ENCODE measurements at regions not wholly inside any gene's neighbourhood (a gene's known extent, or its start where the extent isn't known, plus 50 kb on each side); places are given as distances from the start of the nearest gene placed in this dataset.

GRCh38 chr20:12815231-12815768, 193.5 kb upstream of the SPTLC3 start:
- Mint-ChIP-seq H3K27me3 (no peaks in the 10 kb centered on the region), H3K4me1 (no peaks in the 10 kb centered on the region), H3K36me3 (ENCODE audit: low read depth) (no peaks in the 10 kb centered on the region), H3K27ac (no peak overlapping the region), H3K4me3 (no peak overlapping the region)
- no peaks in the 10 kb centered on the region for H3K9me3 ChIP-seq (ENCODE audit: control insufficient read depth, low read length, poor library complexity, severe bottlenecking)
- DNase-seq (no peak), ATAC-seq (no peak)

- H3K4me1 Mint-ChIP-seq, result no peaks in the 10 kb centered on the region
- H3K4me3 Mint-ChIP-seq, result no peak overlapping the region
- no peaks in the 10 kb centered on the region for H3K36me3 Mint-ChIP-seq (ENCODE audit: low read depth)
- H3K9me3 ChIP-seq (ENCODE audit: control insufficient read depth, low read length, poor library complexity, severe bottlenecking), result no peaks in the 10 kb centered on the region
- no peak overlapping the region for H3K27ac Mint-ChIP-seq
- DNase-seq (no peak), ATAC-seq (no peak)
- no peaks in the 10 kb centered on the region for H3K27me3 Mint-ChIP-seq
These were observed 192.9 kb upstream of the SPTLC3 start for GRCh38 chr20:12815778-12816408.

GRCh38 chr20:12821249-12821648, 187.5 kb upstream of the SPTLC3 start:
- H3K36me3 Mint-ChIP-seq (ENCODE audit: low read depth), result no peaks in the 10 kb centered on the region
- H3K4me3 Mint-ChIP-seq, result no peak overlapping the region
- no peaks in the 10 kb centered on the region for H3K27me3 Mint-ChIP-seq
- DNase-seq (no peak), ATAC-seq (no peak)
- H3K27ac Mint-ChIP-seq, result no peak overlapping the region
- H3K4me1 Mint-ChIP-seq, result no peaks in the 10 kb centered on the region
- peaks cover 2% of the 10 kb centered on the region for H3K9me3 ChIP-seq (ENCODE audit: control insufficient read depth, low read length, poor library complexity, severe bottlenecking)

GRCh38 chr20:12823734-12824133, 185.0 kb upstream of the SPTLC3 start:
- Mint-ChIP-seq H3K36me3 (ENCODE audit: low read depth) (no peaks in the 10 kb centered on the region), H3K27ac (no peak overlapping the region), H3K4me1 (no peaks in the 10 kb centered on the region), H3K4me3 (no peak overlapping the region), H3K27me3 (no peaks in the 10 kb centered on the region)
- H3K9me3 ChIP-seq (ENCODE audit: control insufficient read depth, low read length, poor library complexity, severe bottlenecking), result peaks cover 2% of the 10 kb centered on the region
- DNase-seq (no peak), ATAC-seq (no peak)

- Mint-ChIP-seq H3K4me1 (no peaks in the 10 kb centered on the region), H3K27ac (no peak overlapping the region), H3K4me3 (no peak overlapping the region), H3K27me3 (no peaks in the 10 kb centered on the region), H3K36me3 (ENCODE audit: low read depth) (no peaks in the 10 kb centered on the region)
- no peak for ATAC-seq
- no peak for DNase-seq
- peaks cover 2% of the 10 kb centered on the region for H3K9me3 ChIP-seq (ENCODE audit: control insufficient read depth, low read length, poor library complexity, severe bottlenecking)
These were observed 184.2 kb upstream of the SPTLC3 start for GRCh38 chr20:12824328-12825225.

- ATAC-seq (no peak), DNase-seq (no peak)
- Mint-ChIP-seq H3K36me3 (ENCODE audit: low read depth) (no peaks in the 10 kb centered on the region), H3K4me3 (no peak overlapping the region), H3K4me1 (no peaks in the 10 kb centered on the region), H3K27ac (no peak overlapping the region), H3K27me3 (no peaks in the 10 kb centered on the region)
- peaks cover 2% of the 10 kb centered on the region for H3K9me3 ChIP-seq (ENCODE audit: control insufficient read depth, low read length, poor library complexity, severe bottlenecking)
These were observed 183.6 kb upstream of the SPTLC3 start for GRCh38 chr20:12825226-12825595.

- no peak overlapping the region for H3K4me3 Mint-ChIP-seq
- H3K9me3 ChIP-seq (ENCODE audit: control insufficient read depth, low read length, poor library complexity, severe bottlenecking), result peaks cover 2% of the 10 kb centered on the region
- no peaks in the 10 kb centered on the region for H3K4me1 Mint-ChIP-seq
- DNase-seq, result no peak
- no peak for ATAC-seq
- no peak overlapping the region for H3K27ac Mint-ChIP-seq
- no peaks in the 10 kb centered on the region for H3K36me3 Mint-ChIP-seq (ENCODE audit: low read depth)
- no peaks in the 10 kb centered on the region for H3K27me3 Mint-ChIP-seq
These were observed 180.9 kb upstream of the SPTLC3 start for GRCh38 chr20:12827816-12828385.

GRCh38 chr20:12829170-12829569, 179.6 kb upstream of the SPTLC3 start:
- H3K4me1 Mint-ChIP-seq, result no peaks in the 10 kb centered on the region
- no peak overlapping the region for H3K4me3 Mint-ChIP-seq
- H3K36me3 Mint-ChIP-seq (ENCODE audit: low read depth), result no peaks in the 10 kb centered on the region
- H3K9me3 ChIP-seq (ENCODE audit: control insufficient read depth, low read length, poor library complexity, severe bottlenecking), result peaks cover 2% of the 10 kb centered on the region
- no peak for ATAC-seq
- no peak for DNase-seq
- no peak overlapping the region for H3K27ac Mint-ChIP-seq
- H3K27me3 Mint-ChIP-seq, result no peaks in the 10 kb centered on the region

GRCh38 chr20:12833861-12834260, 174.9 kb upstream of the SPTLC3 start:
- Mint-ChIP-seq H3K4me1 (no peaks in the 10 kb centered on the region), H3K27me3 (no peaks in the 10 kb centered on the region), H3K27ac (no peak overlapping the region), H3K4me3 (no peak overlapping the region), H3K36me3 (ENCODE audit: low read depth) (no peaks in the 10 kb centered on the region)
- no peak for ATAC-seq
- no peaks in the 10 kb centered on the region for H3K9me3 ChIP-seq (ENCODE audit: control insufficient read depth, low read length, poor library complexity, severe bottlenecking)
- DNase-seq, result no peak

GRCh38 chr20:12835999-12836398, 172.8 kb upstream of the SPTLC3 start:
- H3K27me3 Mint-ChIP-seq, result no peaks in the 10 kb centered on the region
- no peaks in the 10 kb centered on the region for H3K9me3 ChIP-seq (ENCODE audit: control insufficient read depth, low read length, poor library complexity, severe bottlenecking)
- no peak overlapping the region for H3K27ac Mint-ChIP-seq
- H3K36me3 Mint-ChIP-seq (ENCODE audit: low read depth), result no peaks in the 10 kb centered on the region
- ATAC-seq (no peak), DNase-seq (no peak)
- H3K4me1 Mint-ChIP-seq, result no peaks in the 10 kb centered on the region
- no peak overlapping the region for H3K4me3 Mint-ChIP-seq

- Mint-ChIP-seq H3K4me3 (no peak overlapping the region), H3K27ac (no peak overlapping the region)
These were observed 171.1 kb upstream of the SPTLC3 start for GRCh38 chr20:12837646-12838045.

GRCh38 chr20:12838261-12838866, 170.4 kb upstream of the SPTLC3 start:
- no peak overlapping the region for H3K4me3 Mint-ChIP-seq
- H3K27ac Mint-ChIP-seq, result no peak overlapping the region
- no peak for DNase-seq
- H3K4me1 Mint-ChIP-seq, result no peaks in the 10 kb centered on the region
- H3K27me3 Mint-ChIP-seq, result no peaks in the 10 kb centered on the region
- no peaks in the 10 kb centered on the region for H3K36me3 Mint-ChIP-seq (ENCODE audit: low read depth)
- H3K9me3 ChIP-seq (ENCODE audit: control insufficient read depth, low read length, poor library complexity, severe bottlenecking), result no peaks in the 10 kb centered on the region
- no peak for ATAC-seq

More at GRCh38 chr20:12837646-12838045, 171.1 kb upstream of the SPTLC3 start:
- DNase-seq (no peak), ATAC-seq (no peak)
- H3K4me1 Mint-ChIP-seq, result no peaks in the 10 kb centered on the region
- H3K9me3 ChIP-seq (ENCODE audit: control insufficient read depth, low read length, poor library complexity, severe bottlenecking), result no peaks in the 10 kb centered on the region
- H3K36me3 Mint-ChIP-seq (ENCODE audit: low read depth), result no peaks in the 10 kb centered on the region
- no peaks in the 10 kb centered on the region for H3K27me3 Mint-ChIP-seq

GRCh38 chr20:12847872-12848271, 160.9 kb upstream of the SPTLC3 start:
- Mint-ChIP-seq H3K4me3 (no peak overlapping the region), H3K36me3 (ENCODE audit: low read depth) (no peaks in the 10 kb centered on the region), H3K27me3 (no peaks in the 10 kb centered on the region), H3K27ac (no peak overlapping the region), H3K4me1 (no peaks in the 10 kb centered on the region)
- DNase-seq (no peak), ATAC-seq (no peak)
- H3K9me3 ChIP-seq (ENCODE audit: control insufficient read depth, low read length, poor library complexity, severe bottlenecking), result no peaks in the 10 kb centered on the region
